ENCODE measurements at regions not wholly inside any gene's neighbourhood (a gene's known extent, or its start where the extent isn't known, plus 50 kb on each side); places are given as distances from the start of the nearest gene placed in this dataset.

- TF ChIP-seq REST (IDR thresholded peaks at IDR 0.05), result no peak
- no peak for TF ChIP-seq ATF3 (IDR thresholded peaks at IDR 0.05)
- TF ChIP-seq SP1 (IDR thresholded peaks at IDR 0.05), result no peak
Measured at GRCh38 chr4:10787365-10787764, 102.8 kb upstream of the CLNK start (continued).

- no peaks in the 10 kb centered on the region for H3K36me3 ChIP-seq (ENCODE audit: control insufficient read depth in 4 of 4, insufficient read depth in 3 of 4, low read depth in 1 of 4, low read length in 3 of 4)
- TF ChIP-seq NR2F2 (IDR thresholded peaks at IDR 0.05) (no peak), REST (IDR thresholded peaks at IDR 0.05) (no peak), FOXA1 (IDR thresholded peaks at IDR 0.05) (no peak), JUND (IDR thresholded peaks at IDR 0.05) (no peak)
- H3K27ac ChIP-seq (ENCODE audit: low read depth in 1 of 2, low read length in 2 of 2), result no peak overlapping the region
- H3K27me3 ChIP-seq (ENCODE audit: control insufficient read depth in 4 of 4, insufficient read depth in 4 of 4, low read length in 3 of 4), result no peaks in the 10 kb centered on the region
- no peak overlapping the region for H3K4me3 ChIP-seq (ENCODE audit: low read depth in 1 of 3, low read length in 3 of 3)
- DNase-seq (ENCODE audit: low spot score), result no peak
- no peak overlapping the region for H3K9ac ChIP-seq (ENCODE audit: low read depth in 1 of 2, low read length in 2 of 2)
- H3K9me3 ChIP-seq (ENCODE audit: control insufficient read depth in 4 of 4, low read length in 3 of 4), result no peaks in the 10 kb centered on the region
- WGBS, result 90% methylated on average over 2 of the region's 2 CpGs
- H3K4me1 ChIP-seq (ENCODE audit: control insufficient read depth in 4 of 4, insufficient read depth in 4 of 4, low read length in 3 of 4), result no peaks in the 10 kb centered on the region
Measured at GRCh38 chr4:10784621-10785020, 100.1 kb upstream of the CLNK start.

GRCh38 chr4:10783351-10783750 lies 98.8 kb upstream of the CLNK start:
- Histone ChIP-seq H3K9me3 (ENCODE audit: control insufficient read depth in 4 of 4, low read length in 3 of 4) (no peaks in the 10 kb centered on the region), H3K27me3 (ENCODE audit: control insufficient read depth in 4 of 4, insufficient read depth in 4 of 4, low read length in 3 of 4) (no peaks in the 10 kb centered on the region), H3K36me3 (ENCODE audit: control insufficient read depth in 4 of 4, insufficient read depth in 3 of 4, low read depth in 1 of 4, low read length in 3 of 4) (no peaks in the 10 kb centered on the region), H3K9ac (ENCODE audit: low read depth in 1 of 2, low read length in 2 of 2) (no peak overlapping the region), H3K4me1 (ENCODE audit: control insufficient read depth in 4 of 4, insufficient read depth in 4 of 4, low read length in 3 of 4) (no peaks in the 10 kb centered on the region), H3K4me3 (ENCODE audit: low read depth in 1 of 3, low read length in 3 of 3) (no peak overlapping the region), H3K27ac (ENCODE audit: low read depth in 1 of 2, low read length in 2 of 2) (no peak overlapping the region)
- TF ChIP-seq FOXA2 (IDR thresholded peaks at IDR 0.05), result no peak
- TF ChIP-seq JUND (IDR thresholded peaks at IDR 0.05), result no peak
- no peak for TF ChIP-seq ATF3 (IDR thresholded peaks at IDR 0.05)
- no peak for TF ChIP-seq FOXA1 (IDR thresholded peaks at IDR 0.05)
- TF ChIP-seq TAF1 (conservative IDR thresholded peaks at IDR 0.05), result no peak
- no peak for TF ChIP-seq ZBTB33 (IDR thresholded peaks at IDR 0.05)
- no peak for TF ChIP-seq YY1 (IDR thresholded peaks at IDR 0.05)
- WGBS, result 68% methylated on average over 3 of the region's 3 CpGs
- no peak for DNase-seq (ENCODE audit: low spot score)

Measured in liver (tissue), 7 donors.